HEK293 (cell line): ENCODE measurements at regions not wholly inside any gene's neighbourhood (a gene's known extent, or its start where the extent isn't known, plus 50 kb on each side); places are given as distances from the start of the nearest gene placed in this dataset.

Experiments
- CTCF ChIA-PET: fragments of 350-600 bp; formaldehyde crosslinking; extraction: SDS; loops from one replicate; lab custom pipeline; 2021; ENCODE audit warnings: antibody characterized with exemption; lab: Yijun Ruan, JAX
- POLR2A ChIA-PET: fragments of 300-600 bp; formaldehyde crosslinking; extraction: SDS; loops from one replicate; lab custom pipeline; 2020; ENCODE audit warnings: antibody characterized with exemption, inconsistent platforms; lab: Yijun Ruan, JAX
- H3K27ac ChIP-seq: fragments of 200-500 bp; sonication (Bioruptor generic); 2 replicates; pipeline ENCODE4 v1.5.1; 2014; ENCODE audit warnings: low read depth, low read length, control low read depth, inconsistent platforms; ENCODE audit errors: extremely low read depth
- H3K36me3 ChIP-seq, 2 experiments: fragments of 200-500 bp in 1 of 2; sonication (Bioruptor generic) in 1 of 2; 1 replicate in 1 of 2; 2 replicates in 1 of 2; pipeline ENCODE4 v1.5.1; 2014 to 2017; ENCODE audit warnings: inconsistent platforms in 2 of 2, low read length in 2 of 2; ENCODE audit not compliant: control insufficient read depth in 2 of 2, insufficient read depth in 1 of 2
- H3K4me1 ChIP-seq: fragments of 200-500 bp; sonication (Bioruptor generic); 2 replicates; pipeline ENCODE4 v1.5.1; 2014; ENCODE audit warnings: mild to moderate bottlenecking, low read length, inconsistent platforms; ENCODE audit not compliant: control insufficient read depth, insufficient read depth
- H3K4me3 ChIP-seq: 2 replicates; pipeline ENCODE4 v1.5.1; 2011; ENCODE audit warnings: low read depth, mild to moderate bottlenecking, control low read depth, low read length, moderate library complexity
- H3K9me3 ChIP-seq: fragments of 200-500 bp; sonication (Bioruptor generic); 2 replicates; pipeline ENCODE4 v1.5.1; 2014; ENCODE audit warnings: low read depth, low read length, inconsistent platforms; ENCODE audit not compliant: control insufficient read depth, insufficient read depth
- SETDB1 ChIP-seq: IDR thresholded peaks from one replicate; pipeline ENCODE4 v1.6.1; 2017; ENCODE audit warnings: mild to moderate bottlenecking, low read length, moderate library complexity, mixed read lengths; ENCODE audit not compliant: insufficient read length
- YY2 ChIP-seq: fragments of 450-650 bp; formaldehyde crosslinking; IDR thresholded peaks from 2 replicates; pipeline ENCODE4 v1.5.1; 2016; ENCODE audit warnings: missing biosample characterization, missing genetic modification characterization
- ZEB2 ChIP-seq: fragments of 450-650 bp; formaldehyde crosslinking; IDR thresholded peaks from 2 replicates; pipeline ENCODE4 v1.5.1; 2016; ENCODE audit warnings: missing biosample characterization, missing genetic modification characterization
- ZNF221 ChIP-seq: fragments of 450-650 bp; formaldehyde crosslinking; IDR thresholded peaks from 2 replicates; pipeline ENCODE4 v1.5.1; 2017; ENCODE audit warnings: missing biosample characterization, missing genetic modification characterization, borderline replicate concordance
- ZNF266 ChIP-seq: fragments of 450-650 bp; formaldehyde crosslinking; IDR thresholded peaks from 2 replicates; pipeline ENCODE4 v1.5.1; 2016; ENCODE audit warnings: missing biosample characterization, missing genetic modification characterization, low read depth
- ZNF335 ChIP-seq: fragments of 450-650 bp; formaldehyde crosslinking; conservative IDR thresholded peaks from 2 replicates; pipeline ENCODE4 v1.5.1; 2016; ENCODE audit warnings: missing biosample characterization, missing genetic modification characterization
- ZNF610 ChIP-seq: fragments of 450-650 bp; formaldehyde crosslinking; IDR thresholded peaks from 2 replicates; pipeline ENCODE4 v1.5.1; 2016; ENCODE audit warnings: missing biosample characterization, missing genetic modification characterization, borderline replicate concordance
- ZNF626 ChIP-seq: fragments of 450-650 bp; sonication (Bioruptor Pico); formaldehyde crosslinking; IDR thresholded peaks from 2 replicates; pipeline ENCODE4 v1.5.1; 2018; ENCODE audit warnings: missing biosample characterization, missing genetic modification characterization, inconsistent platforms
- TF ChIP-seq, protein P1 (sequence below): fragments of 450-650 bp; formaldehyde crosslinking; conservative IDR thresholded peaks from 2 replicates; pipeline ENCODE4 v1.5.1; 2016; ENCODE audit warnings: low read depth, missing biosample characterization, missing genetic modification characterization
- TF ChIP-seq, protein P2 (sequence below): fragments of 450-650 bp; formaldehyde crosslinking; IDR thresholded peaks from 2 replicates; pipeline ENCODE4 v1.5.1; 2016; ENCODE audit warnings: missing biosample characterization, missing genetic modification characterization
- TF ChIP-seq, protein P3 (sequence below): fragments of 450-650 bp; formaldehyde crosslinking; IDR thresholded peaks from 2 replicates; pipeline ENCODE4 v1.5.1; 2016; ENCODE audit warnings: missing biosample characterization, missing genetic modification characterization
- TF ChIP-seq, protein P4 (sequence below): fragments of 450-650 bp; formaldehyde crosslinking; IDR thresholded peaks from 2 replicates; pipeline ENCODE4 v1.5.1; 2016; ENCODE audit warnings: missing biosample characterization, missing genetic modification characterization
- TF ChIP-seq, protein P5 (sequence below): sonication (generic); formaldehyde crosslinking; IDR thresholded peaks from 2 replicates; pipeline ENCODE4 v1.8.1; 2022; ENCODE audit warnings: mild to moderate bottlenecking, moderate library complexity, missing genetic modification reagents
- TF ChIP-seq, protein P6 (sequence below): fragments of 450-650 bp; formaldehyde crosslinking; optimal IDR thresholded peaks from 2 replicates; pipeline ENCODE3; 2016; ENCODE audit warnings: missing biosample characterization, mild to moderate bottlenecking, missing genetic modification characterization

DNA sequence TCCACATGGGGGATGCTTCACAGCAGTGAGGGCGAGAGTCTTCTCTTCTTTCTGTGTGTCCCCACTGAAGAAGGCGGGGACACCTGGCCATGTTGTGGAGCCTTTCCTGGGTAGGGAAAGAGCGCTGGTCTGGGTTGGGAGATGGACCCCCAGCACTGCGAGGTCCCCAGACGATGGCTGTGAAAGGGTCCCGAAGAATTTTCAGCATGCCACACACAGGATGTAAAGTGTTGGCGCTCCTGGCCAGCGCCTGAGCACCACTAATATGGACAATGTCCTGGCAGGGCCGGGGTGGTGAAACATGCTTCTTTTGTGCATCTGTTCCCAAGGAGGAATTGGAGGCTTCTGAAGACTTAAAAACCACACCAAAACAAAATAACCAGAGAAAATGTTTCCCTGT lies 77.2 kb downstream of the GLI2 start (continued):
- TF ChIP-seq, protein P1, sequence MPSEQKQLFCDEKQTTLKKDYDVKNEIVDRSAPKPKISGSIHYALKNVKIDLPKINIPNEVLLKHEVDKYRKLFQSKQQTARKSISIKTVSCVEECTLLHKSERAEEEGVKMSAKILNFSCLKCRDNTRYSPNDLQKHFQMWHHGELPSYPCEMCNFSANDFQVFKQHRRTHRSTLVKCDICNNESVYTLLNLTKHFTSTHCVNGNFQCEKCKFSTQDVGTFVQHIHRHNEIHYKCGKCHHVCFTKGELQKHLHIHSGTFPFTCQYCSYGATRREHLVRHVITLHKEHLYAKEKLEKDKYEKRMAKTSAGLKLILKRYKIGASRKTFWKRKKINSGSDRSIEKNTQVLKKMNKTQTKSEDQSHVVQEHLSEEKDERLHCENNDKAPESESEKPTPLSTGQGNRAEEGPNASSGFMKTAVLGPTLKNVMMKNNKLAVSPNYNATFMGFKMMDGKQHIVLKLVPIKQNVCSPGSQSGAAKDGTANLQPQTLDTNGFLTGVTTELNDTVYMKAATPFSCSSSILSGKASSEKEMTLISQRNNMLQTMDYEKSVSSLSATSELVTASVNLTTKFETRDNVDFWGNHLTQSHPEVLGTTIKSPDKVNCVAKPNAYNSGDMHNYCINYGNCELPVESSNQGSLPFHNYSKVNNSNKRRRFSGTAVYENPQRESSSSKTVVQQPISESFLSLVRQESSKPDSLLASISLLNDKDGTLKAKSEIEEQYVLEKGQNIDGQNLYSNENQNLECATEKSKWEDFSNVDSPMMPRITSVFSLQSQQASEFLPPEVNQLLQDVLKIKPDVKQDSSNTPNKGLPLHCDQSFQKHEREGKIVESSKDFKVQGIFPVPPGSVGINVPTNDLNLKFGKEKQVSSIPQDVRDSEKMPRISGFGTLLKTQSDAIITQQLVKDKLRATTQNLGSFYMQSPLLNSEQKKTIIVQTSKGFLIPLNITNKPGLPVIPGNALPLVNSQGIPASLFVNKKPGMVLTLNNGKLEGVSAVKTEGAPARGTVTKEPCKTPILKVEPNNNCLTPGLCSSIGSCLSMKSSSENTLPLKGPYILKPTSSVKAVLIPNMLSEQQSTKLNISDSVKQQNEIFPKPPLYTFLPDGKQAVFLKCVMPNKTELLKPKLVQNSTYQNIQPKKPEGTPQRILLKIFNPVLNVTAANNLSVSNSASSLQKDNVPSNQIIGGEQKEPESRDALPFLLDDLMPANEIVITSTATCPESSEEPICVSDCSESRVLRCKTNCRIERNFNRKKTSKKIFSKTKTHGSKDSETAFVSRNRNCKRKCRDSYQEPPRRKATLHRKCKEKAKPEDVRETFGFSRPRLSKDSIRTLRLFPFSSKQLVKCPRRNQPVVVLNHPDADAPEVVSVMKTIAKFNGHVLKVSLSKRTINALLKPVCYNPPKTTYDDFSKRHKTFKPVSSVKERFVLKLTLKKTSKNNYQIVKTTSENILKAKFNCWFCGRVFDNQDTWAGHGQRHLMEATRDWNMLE (tag by site-specific recombination) = no peak
- TF ChIP-seq, protein P2, sequence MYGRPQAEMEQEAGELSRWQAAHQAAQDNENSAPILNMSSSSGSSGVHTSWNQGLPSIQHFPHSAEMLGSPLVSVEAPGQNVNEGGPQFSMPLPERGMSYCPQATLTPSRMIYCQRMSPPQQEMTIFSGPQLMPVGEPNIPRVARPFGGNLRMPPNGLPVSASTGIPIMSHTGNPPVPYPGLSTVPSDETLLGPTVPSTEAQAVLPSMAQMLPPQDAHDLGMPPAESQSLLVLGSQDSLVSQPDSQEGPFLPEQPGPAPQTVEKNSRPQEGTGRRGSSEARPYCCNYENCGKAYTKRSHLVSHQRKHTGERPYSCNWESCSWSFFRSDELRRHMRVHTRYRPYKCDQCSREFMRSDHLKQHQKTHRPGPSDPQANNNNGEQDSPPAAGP (tag by site-specific recombination) = no peak
- TF ChIP-seq, protein P3, sequence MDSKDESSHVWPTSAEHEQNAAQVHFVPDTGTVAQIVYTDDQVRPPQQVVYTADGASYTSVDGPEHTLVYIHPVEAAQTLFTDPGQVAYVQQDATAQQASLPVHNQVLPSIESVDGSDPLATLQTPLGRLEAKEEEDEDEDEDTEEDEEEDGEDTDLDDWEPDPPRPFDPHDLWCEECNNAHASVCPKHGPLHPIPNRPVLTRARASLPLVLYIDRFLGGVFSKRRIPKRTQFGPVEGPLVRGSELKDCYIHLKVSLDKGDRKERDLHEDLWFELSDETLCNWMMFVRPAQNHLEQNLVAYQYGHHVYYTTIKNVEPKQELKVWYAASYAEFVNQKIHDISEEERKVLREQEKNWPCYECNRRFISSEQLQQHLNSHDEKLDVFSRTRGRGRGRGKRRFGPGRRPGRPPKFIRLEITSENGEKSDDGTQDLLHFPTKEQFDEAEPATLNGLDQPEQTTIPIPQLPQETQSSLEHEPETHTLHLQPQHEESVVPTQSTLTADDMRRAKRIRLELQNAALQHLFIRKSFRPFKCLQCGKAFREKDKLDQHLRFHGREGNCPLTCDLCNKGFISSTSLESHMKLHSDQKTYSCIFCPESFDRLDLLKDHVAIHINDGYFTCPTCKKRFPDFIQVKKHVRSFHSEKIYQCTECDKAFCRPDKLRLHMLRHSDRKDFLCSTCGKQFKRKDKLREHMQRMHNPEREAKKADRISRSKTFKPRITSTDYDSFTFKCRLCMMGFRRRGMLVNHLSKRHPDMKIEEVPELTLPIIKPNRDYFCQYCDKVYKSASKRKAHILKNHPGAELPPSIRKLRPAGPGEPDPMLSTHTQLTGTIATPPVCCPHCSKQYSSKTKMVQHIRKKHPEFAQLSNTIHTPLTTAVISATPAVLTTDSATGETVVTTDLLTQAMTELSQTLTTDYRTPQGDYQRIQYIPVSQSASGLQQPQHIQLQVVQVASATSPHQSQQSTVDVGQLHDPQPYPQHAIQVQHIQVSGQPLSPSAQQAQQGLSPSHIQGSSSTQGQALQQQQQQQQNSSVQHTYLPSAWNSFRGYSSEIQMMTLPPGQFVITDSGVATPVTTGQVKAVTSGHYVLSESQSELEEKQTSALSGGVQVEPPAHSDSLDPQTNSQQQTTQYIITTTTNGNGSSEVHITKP (tag by site-specific recombination) = no peak
- TF ChIP-seq ZNF335 (tag by site-specific recombination) (no peak), ZEB2 (tag by site-specific recombination) (no peak), ZNF626 (tag by site-specific recombination) (no peak)
- TF ChIP-seq, protein P4, sequence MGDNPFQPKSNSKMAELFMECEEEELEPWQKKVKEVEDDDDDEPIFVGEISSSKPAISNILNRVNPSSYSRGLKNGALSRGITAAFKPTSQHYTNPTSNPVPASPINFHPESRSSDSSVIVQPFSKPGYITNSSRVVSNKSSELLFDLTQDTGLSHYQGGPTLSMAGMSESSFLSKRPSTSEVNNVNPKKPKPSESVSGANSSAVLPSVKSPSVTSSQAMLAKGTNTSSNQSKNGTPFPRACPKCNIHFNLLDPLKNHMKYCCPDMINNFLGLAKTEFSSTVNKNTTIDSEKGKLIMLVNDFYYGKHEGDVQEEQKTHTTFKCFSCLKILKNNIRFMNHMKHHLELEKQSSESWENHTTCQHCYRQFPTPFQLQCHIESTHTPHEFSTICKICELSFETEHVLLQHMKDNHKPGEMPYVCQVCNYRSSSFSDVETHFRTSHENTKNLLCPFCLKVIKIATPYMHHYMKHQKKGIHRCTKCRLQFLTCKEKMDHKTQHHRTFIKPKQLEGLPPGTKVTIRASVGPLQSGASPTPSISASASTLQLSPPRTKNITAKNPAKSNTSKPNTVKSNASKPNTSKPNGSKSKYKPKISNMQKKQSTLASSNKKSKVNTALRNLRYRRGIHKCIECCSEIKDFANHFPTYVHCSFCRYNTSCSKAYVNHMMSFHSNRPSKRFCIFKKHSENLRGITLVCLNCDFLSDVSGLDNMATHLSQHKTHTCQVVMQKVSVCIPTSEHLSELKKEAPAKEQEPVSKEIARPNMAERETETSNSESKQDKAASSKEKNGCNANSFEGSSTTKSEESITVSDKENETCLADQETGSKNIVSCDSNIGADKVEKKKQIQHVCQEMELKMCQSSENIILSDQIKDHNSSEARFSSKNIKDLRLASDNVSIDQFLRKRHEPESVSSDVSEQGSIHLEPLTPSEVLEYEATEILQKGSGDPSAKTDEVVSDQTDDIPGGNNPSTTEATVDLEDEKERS (tag by site-specific recombination) = no peak
- TF ChIP-seq, protein P5, sequence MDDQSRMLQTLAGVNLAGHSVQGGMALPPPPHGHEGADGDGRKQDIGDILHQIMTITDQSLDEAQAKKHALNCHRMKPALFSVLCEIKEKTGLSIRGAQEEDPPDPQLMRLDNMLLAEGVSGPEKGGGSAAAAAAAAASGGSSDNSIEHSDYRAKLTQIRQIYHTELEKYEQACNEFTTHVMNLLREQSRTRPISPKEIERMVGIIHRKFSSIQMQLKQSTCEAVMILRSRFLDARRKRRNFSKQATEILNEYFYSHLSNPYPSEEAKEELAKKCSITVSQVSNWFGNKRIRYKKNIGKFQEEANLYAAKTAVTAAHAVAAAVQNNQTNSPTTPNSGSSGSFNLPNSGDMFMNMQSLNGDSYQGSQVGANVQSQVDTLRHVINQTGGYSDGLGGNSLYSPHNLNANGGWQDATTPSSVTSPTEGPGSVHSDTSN (CRISPR knock-in tag) = no peak

DNA sequence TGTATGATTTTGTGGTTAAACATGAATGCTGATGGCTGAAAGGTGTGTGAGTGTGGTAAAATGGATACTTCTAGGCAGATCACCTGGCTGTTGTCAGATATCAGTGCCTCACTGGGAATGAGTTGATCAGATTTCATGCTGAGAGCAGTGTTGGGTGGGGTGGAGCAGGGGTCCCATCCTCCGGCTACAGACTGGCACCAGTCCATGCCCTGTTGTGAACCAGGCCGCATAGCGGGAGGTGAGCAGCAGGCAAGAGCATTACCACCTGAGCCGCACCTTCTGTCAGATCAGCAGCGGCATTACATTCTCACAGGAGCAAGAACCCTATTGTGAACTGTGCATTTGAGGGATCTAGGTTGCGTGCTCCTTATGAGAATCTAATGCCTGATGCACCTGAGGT lies 78.7 kb downstream of the GLI2 start:
- TF ChIP-seq SETDB1 (no peak), YY2 (tag by site-specific recombination) (no peak), ZNF266 (tag by site-specific recombination) (no peak), ZNF221 (tag by site-specific recombination) (no peak), ZNF610 (no peak)
- TF ChIP-seq, protein P6, sequence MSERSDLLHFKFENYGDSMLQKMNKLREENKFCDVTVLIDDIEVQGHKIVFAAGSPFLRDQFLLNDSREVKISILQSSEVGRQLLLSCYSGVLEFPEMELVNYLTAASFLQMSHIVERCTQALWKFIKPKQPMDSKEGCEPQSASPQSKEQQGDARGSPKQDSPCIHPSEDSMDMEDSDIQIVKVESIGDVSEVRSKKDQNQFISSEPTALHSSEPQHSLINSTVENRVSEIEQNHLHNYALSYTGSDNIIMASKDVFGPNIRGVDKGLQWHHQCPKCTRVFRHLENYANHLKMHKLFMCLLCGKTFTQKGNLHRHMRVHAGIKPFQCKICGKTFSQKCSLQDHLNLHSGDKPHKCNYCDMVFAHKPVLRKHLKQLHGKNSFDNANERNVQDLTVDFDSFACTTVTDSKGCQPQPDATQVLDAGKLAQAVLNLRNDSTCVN (tag by site-specific recombination) = no peak
- TF ChIP-seq, all 188 proteins: peak for 0
- CTCF ChIA-PET = no interaction called here
- POLR2A ChIA-PET = no interaction called here

More for the DNA sequence above, 78.7 kb downstream of the GLI2 start:
- H3K9me3 ChIP-seq = no peaks in the 10 kb centered on the region
- peaks cover 5% of the 10 kb centered on the region; the same call in 1 of the 2 replicates for H3K4me1 ChIP-seq
- H3K27ac ChIP-seq = no peak overlapping the region
- H3K36me3 ChIP-seq = no peaks in the 10 kb centered on the region
- no peak overlapping the region for H3K4me3 ChIP-seq
